H9 (cell line): ENCODE measurements at regions not wholly inside any gene's neighbourhood (a gene's known extent, or its start where the extent isn't known, plus 50 kb on each side); places are given as distances from the start of the nearest gene placed in this dataset.

Experiments
- DNase-seq: peaks from one replicate; pipeline ENCODE4 v3.0.0-alpha.2; 2017
- H2AFZ ChIP-seq: one replicate; pipeline ENCODE4 v1.6.1; 2013; ENCODE audit warnings: mild to moderate bottlenecking, low read length, control low read depth, moderate library complexity
- H2AK5ac ChIP-seq: 2 replicates; pipeline ENCODE4 v1.6.1; 2013; ENCODE audit warnings: low read length, control low read depth, mixed read lengths; ENCODE audit not compliant: insufficient read length
- H2BK120ac ChIP-seq: one replicate; pipeline ENCODE4 v1.6.1; 2013; ENCODE audit warnings: low read depth, mild to moderate bottlenecking, low read length, control low read depth, inconsistent platforms; ENCODE audit not compliant: poor library complexity, severe bottlenecking
- H2BK12ac ChIP-seq: 2 replicates; pipeline ENCODE4 v1.6.1; 2013; ENCODE audit warnings: low read length, control low read depth, mixed read lengths, low read depth; ENCODE audit not compliant: insufficient read length
- H2BK15ac ChIP-seq: 2 replicates; pipeline ENCODE4 v1.6.1; 2013; ENCODE audit warnings: low read depth, low read length, control low read depth
- H2BK20ac ChIP-seq: one replicate; pipeline ENCODE4 v1.6.1; 2013; ENCODE audit warnings: low read depth, mild to moderate bottlenecking, low read length, control low read depth, inconsistent platforms; ENCODE audit not compliant: poor library complexity, severe bottlenecking
- H2BK5ac ChIP-seq: 2 replicates; pipeline ENCODE4 v1.6.1; 2013; ENCODE audit warnings: low read length, control low read depth, mixed read lengths; ENCODE audit not compliant: insufficient read length
- H3K14ac ChIP-seq: 2 replicates; pipeline ENCODE4 v1.6.1; 2013; ENCODE audit warnings: low read length, control low read depth; ENCODE audit not compliant: insufficient read depth
- H3K18ac ChIP-seq: 2 replicates; pipeline ENCODE4 v1.6.1; 2013; ENCODE audit warnings: low read depth, mild to moderate bottlenecking, mixed read lengths, low read length, control low read depth; ENCODE audit not compliant: insufficient read length
- H3K23ac ChIP-seq: 2 replicates; pipeline ENCODE4 v1.6.1; 2013; ENCODE audit warnings: low read length, control low read depth, mixed read lengths, low read depth; ENCODE audit not compliant: insufficient read length
- H3K23me2 ChIP-seq: 2 replicates; pipeline ENCODE4 v1.6.1; 2013; ENCODE audit warnings: low read depth, mild to moderate bottlenecking, mixed read lengths, low read length, control low read depth; ENCODE audit not compliant: insufficient read length, poor library complexity, severe bottlenecking
- H3K27ac ChIP-seq: 2 replicates; pipeline ENCODE4 v1.5.1; 2013; ENCODE audit warnings: low read length, control low read depth, mixed read lengths, low read depth; ENCODE audit not compliant: insufficient read length
- H3K27me3 ChIP-seq: 2 replicates; pipeline ENCODE4 v1.6.1; 2013; ENCODE audit warnings: low read length, control low read depth, inconsistent platforms; ENCODE audit not compliant: insufficient read depth
- H3K4ac ChIP-seq: 2 replicates; pipeline ENCODE4 v1.6.1; 2013; ENCODE audit warnings: low read depth, mild to moderate bottlenecking, control low read depth, inconsistent platforms, low read length, moderate library complexity
- H3K4me1 ChIP-seq: 2 replicates; pipeline ENCODE4 v1.6.1; 2013; ENCODE audit warnings: low read length, control low read depth, inconsistent platforms; ENCODE audit not compliant: insufficient read depth
- H3K4me2 ChIP-seq: 2 replicates; pipeline ENCODE4 v1.6.1; 2013; ENCODE audit warnings: low read length, control low read depth, mixed read lengths; ENCODE audit not compliant: insufficient read length, insufficient read depth
- H3K56ac ChIP-seq: 2 replicates; pipeline ENCODE4 v1.6.1; 2013; ENCODE audit warnings: low read depth, mild to moderate bottlenecking, mixed read lengths, low read length, control low read depth; ENCODE audit not compliant: insufficient read length
- H3K79me1 ChIP-seq: 2 replicates; pipeline ENCODE4 v1.6.1; 2013; ENCODE audit warnings: low read depth, mild to moderate bottlenecking, moderate library complexity, low read length, control low read depth, inconsistent platforms; ENCODE audit not compliant: insufficient read depth, poor library complexity, severe bottlenecking
- H3K79me2 ChIP-seq: 2 replicates; pipeline ENCODE4 v1.6.1; 2013; ENCODE audit warnings: low read length, control low read depth, inconsistent platforms; ENCODE audit not compliant: insufficient read depth
- H3K9ac ChIP-seq: 2 replicates; pipeline ENCODE4 v1.6.1; 2013; ENCODE audit warnings: low read length, control low read depth, mixed read lengths; ENCODE audit not compliant: insufficient read length; ENCODE audit errors: extremely low read depth
- H3K9me3 ChIP-seq: one replicate; pipeline ENCODE4 v1.6.1; 2013; ENCODE audit warnings: low read depth, low read length, inconsistent platforms; ENCODE audit not compliant: control insufficient read depth
- H3T11ph ChIP-seq: one replicate; pipeline ENCODE4 v1.6.1; 2013; ENCODE audit warnings: mild to moderate bottlenecking, low read length, control low read depth, inconsistent platforms
- H4K20me1 ChIP-seq: one replicate; pipeline ENCODE4 v1.6.1; 2013; ENCODE audit not compliant: control insufficient read depth, insufficient read length, insufficient read depth
- H4K5ac ChIP-seq: 2 replicates; pipeline ENCODE4 v1.6.1; 2013; ENCODE audit warnings: low read depth, mild to moderate bottlenecking, mixed read lengths, low read length, control low read depth; ENCODE audit not compliant: insufficient read length
- H4K8ac ChIP-seq: replicated peaks from 2 replicates; pipeline ENCODE4 v1.6.1; 2013; ENCODE audit warnings: low read length, control low read depth, mixed read lengths, low read depth; ENCODE audit not compliant: insufficient read length
- H4K91ac ChIP-seq: 2 replicates; pipeline ENCODE4 v1.6.1; 2013; ENCODE audit warnings: low read depth, mild to moderate bottlenecking, moderate library complexity, mixed read lengths, low read length, control low read depth; ENCODE audit not compliant: insufficient read length
- H3K27ac Mint-ChIP-seq, 3 experiments: 2 replicates in 2 of 3; 3 replicates in 1 of 3; pipeline ENCODE4 v1.8.0; 2020 to 2021; ENCODE audit warnings: mixed read lengths in 3 of 3, mild to moderate bottlenecking in 1 of 3, moderate library complexity in 1 of 3
- H3K27me3 Mint-ChIP-seq: 2 replicates; pipeline ENCODE4 v1.8.0; 2021; ENCODE audit warnings: low read depth, mild to moderate bottlenecking, moderate library complexity, mixed read lengths
- H3K36me3 Mint-ChIP-seq, 3 experiments: 2 replicates in 2 of 3; 3 replicates in 1 of 3; pipeline ENCODE4 v1.8.0; 2020 to 2021; ENCODE audit warnings: low read depth in 3 of 3, mixed read lengths in 3 of 3; ENCODE audit not compliant: insufficient read depth in 1 of 3
- H3K4me1 Mint-ChIP-seq, 2 experiments: 2 replicates each; pipeline ENCODE4 v1.8.0; 2020; ENCODE audit warnings: mixed read lengths in 2 of 2
- H3K4me3 Mint-ChIP-seq, 2 experiments: 2 replicates in 1 of 2; 3 replicates in 1 of 2; pipeline ENCODE4 v1.8.0; 2020 to 2021; ENCODE audit warnings: mild to moderate bottlenecking in 2 of 2, mixed read lengths in 2 of 2, moderate library complexity in 1 of 2
- H3K9me3 Mint-ChIP-seq, 2 experiments: 2 replicates in 1 of 2; 3 replicates in 1 of 2; pipeline ENCODE4 v1.8.0; 2020; ENCODE audit warnings: mild to moderate bottlenecking in 2 of 2, mixed read lengths in 2 of 2, moderate library complexity in 1 of 2
- CTCF ChIP-seq: fragments of 200-600 bp; sonication (generic); conservative IDR thresholded peaks from 3 replicates; pipeline ENCODE4 v1.8.0; 2021; ENCODE audit warnings: antibody characterized with exemption, mild to moderate bottlenecking
- WGBS: extraction: QIAGEN DNeasy Blood & Tissue Kit; methylation state at CpG from one replicate; pipeline ENCODE4 v1.1.7; 2013; ENCODE audit warnings: missing lambda C conversion rate, low lambda C conversion rate, mixed read lengths; ENCODE audit not compliant: insufficient read length; ENCODE audit errors: extremely low coverage; 5-methylcytosine and 5-hydroxymethylcytosine counted together

- no peak overlapping the region for H2AFZ ChIP-seq
- H3K18ac ChIP-seq: no peak overlapping the region
Observed at GRCh38 chr12:91256411-91256810, 73.8 kb upstream of the DCN start.

More at GRCh38 chr12:91256411-91256810, 73.8 kb upstream of the DCN start:
- no peaks in the 10 kb centered on the region for H3K23me2 ChIP-seq
- WGBS: no CpG with 5 or more reads among the region's 5 CpGs
- Mint-ChIP-seq H3K4me3 (no peak overlapping the region), H3K27me3 (no peaks in the 10 kb centered on the region; the same call in 1 of the 2 replicates), H3K9me3 (peaks cover 0 to 4% of the 10 kb centered on the region in 2 experiments; a peak in 2 of 5 replicates), H3K27ac (no peak overlapping the region), H3K4me1 (no peaks in the 10 kb centered on the region), H3K36me3 (no peaks in the 10 kb centered on the region)
- no peak overlapping the region for H2BK120ac ChIP-seq
- no peak overlapping the region for H2AK5ac ChIP-seq
- H3K27ac ChIP-seq: no peak overlapping the region
- H3K27me3 ChIP-seq: no peaks in the 10 kb centered on the region
- H3K56ac ChIP-seq: no peak overlapping the region
- H3K9ac ChIP-seq: no peak overlapping the region
- no peak overlapping the region for H4K8ac ChIP-seq
- H3K4me1 ChIP-seq: no peaks in the 10 kb centered on the region
- no peaks in the 10 kb centered on the region for H3K9me3 ChIP-seq
- no peak overlapping the region for H3K4me2 ChIP-seq
- H2BK20ac ChIP-seq: no peak overlapping the region
- DNase-seq: no peak
- H3K4ac ChIP-seq: no peak overlapping the region
- no peak overlapping the region for H2BK5ac ChIP-seq
- H4K91ac ChIP-seq: no peak overlapping the region
- no peaks in the 10 kb centered on the region for H3K79me2 ChIP-seq
- H3K23ac ChIP-seq: no peak overlapping the region
- no peak overlapping the region for H4K5ac ChIP-seq
- H3T11ph ChIP-seq: no peak overlapping the region
- H2BK15ac ChIP-seq: no peak overlapping the region
- no peak for TF ChIP-seq CTCF
- H2BK12ac ChIP-seq: no peak overlapping the region
- no peaks in the 10 kb centered on the region for H3K79me1 ChIP-seq
- no peaks in the 10 kb centered on the region for H4K20me1 ChIP-seq
- no peak overlapping the region for H3K14ac ChIP-seq
